H1 (cell line): ENCODE measurements at regions not wholly inside any gene's neighbourhood (a gene's known extent, or its start where the extent isn't known, plus 50 kb on each side); places are given as distances from the start of the nearest gene placed in this dataset.

ENCODE experiments used
- BCL11A ChIP-seq, 2 experiments: IDR thresholded peaks; one replicate each; pipeline ENCODE4 v1.6.1; 2011; ENCODE audit warnings: low read depth in 2 of 2, low read length in 2 of 2, mild to moderate bottlenecking in 2 of 2
- CTCF ChIP-seq, 3 experiments: IDR thresholded peaks; 1 replicate in 2 of 3; 2 replicates in 1 of 3; pipeline versions ENCODE4 v1.5.1 to v1.6.1; 2011; ENCODE audit warnings: low read length in 3 of 3, mild to moderate bottlenecking in 3 of 3, inconsistent platforms in 2 of 3, low read depth in 1 of 3, moderate library complexity in 1 of 3; ENCODE audit not compliant: insufficient read depth in 1 of 3; ENCODE audit errors: control extremely low read depth in 1 of 3
- KDM1A ChIP-seq: fragments of 200-600, 300-600 bp; sonication (generic); IDR thresholded peaks from 2 replicates; pipeline ENCODE4 v1.7.1; 2016; ENCODE audit warnings: mild to moderate bottlenecking, low read length, borderline replicate concordance
- NANOG ChIP-seq: IDR thresholded peaks from 2 replicates; pipeline ENCODE4 v1.6.1; 2011; ENCODE audit warnings: low read length, low read depth, mild to moderate bottlenecking, inconsistent platforms; ENCODE audit not compliant: insufficient read depth, poor library complexity, severe bottlenecking
- USF2 ChIP-seq: IDR thresholded peaks from 2 replicates; pipeline ENCODE4 v1.6.1; 2011; ENCODE audit warnings: low read length, improper control_type of control experiment
- YY1 ChIP-seq: IDR thresholded peaks from 2 replicates; pipeline ENCODE4 v1.6.1; 2011; ENCODE audit warnings: low read depth, mild to moderate bottlenecking, low read length

GRCh38 chr1:38128511-38128910 lies 81.9 kb upstream of the POU3F1 start (continued):
- TF ChIP-seq USF2 (no peak), CTCF (IDR thresholded peaks at IDR 0.05; ENCODE audit: control extremely low read depth in 1 of 3, insufficient read depth in 1 of 3, low read depth in 1 of 3, low read length in 3 of 3) (no peak), NANOG (no peak), BCL11A (IDR thresholded peaks at IDR 0.05; ENCODE audit: low read depth in 2 of 2, low read length in 2 of 2) (no peak), KDM1A (no peak), YY1 (no peak)
